ENCODE measurements at regions not wholly inside any gene's neighbourhood (a gene's known extent, or its start where the extent isn't known, plus 50 kb on each side); places are given as distances from the start of the nearest gene placed in this dataset.

- ChIA-PET CTCF (interaction anchor here (0.6 kb wide), 1 partner anchor 1899 kb away, joined by 3 read pairs; no protein-coding TSS in a partner anchor), POLR2A (no interaction called here)
- DNase-seq (ENCODE audit: low read depth): no peak
Observed at GRCh38 chr5:108515517-108516105, 133.7 kb upstream of the FBXL17 start.

GRCh38 chr5:108508979-108509378, 127.1 kb upstream of the FBXL17 start:
- no peaks in the 10 kb centered on the region for H3K36me3 ChIP-seq (ENCODE audit: control insufficient read depth, insufficient read depth, low read length)
- TF ChIP-seq CTCF (IDR thresholded peaks at IDR 0.05; ENCODE audit: insufficient read depth, low read depth, low read length): no peak
- DNase-seq (ENCODE audit: low read depth): no peak
- H3K27me3 ChIP-seq (ENCODE audit: control insufficient read depth, insufficient read depth, low read length): no peaks in the 10 kb centered on the region
- CTCF ChIA-PET: interaction anchor here (1.1 kb wide), 1 partner anchor 12 kb away, joined by 5 read pairs; no protein-coding TSS in a partner anchor
- H3K4me3 ChIP-seq (ENCODE audit: low read depth, low read length): no peak overlapping the region
- POLR2A ChIA-PET: no interaction called here

More at GRCh38 chr5:108515517-108516105, 133.7 kb upstream of the FBXL17 start:
- no peaks in the 10 kb centered on the region for H3K27me3 ChIP-seq (ENCODE audit: control insufficient read depth, insufficient read depth, low read length)
- no peak overlapping the region for H3K4me3 ChIP-seq (ENCODE audit: low read depth, low read length)
- no peak for TF ChIP-seq CTCF (IDR thresholded peaks at IDR 0.05; ENCODE audit: insufficient read depth, low read depth, low read length)
- H3K36me3 ChIP-seq (ENCODE audit: control insufficient read depth, insufficient read depth, low read length): no peaks in the 10 kb centered on the region

DNA sequence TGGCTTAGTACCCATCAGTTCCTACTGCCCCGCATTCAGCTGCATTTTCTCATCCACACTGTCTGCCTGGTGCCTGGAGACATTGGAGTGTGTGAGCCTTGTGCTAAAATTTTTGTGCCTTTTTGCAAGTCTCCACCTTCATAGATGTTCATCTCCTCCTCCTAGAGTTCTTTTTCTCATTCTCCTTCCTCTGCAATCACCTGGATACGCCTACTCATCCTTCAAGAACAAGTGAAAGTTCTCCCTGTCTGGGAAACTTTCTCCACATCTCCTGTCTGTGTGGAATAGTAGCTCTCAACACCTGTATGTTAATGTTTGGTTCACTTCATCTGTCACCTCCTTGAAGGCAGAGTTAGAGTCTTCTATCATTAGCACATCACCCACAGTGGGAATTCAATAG, 125.7 kb upstream of the FBXL17 start:
- no peaks in the 10 kb centered on the region for H3K27me3 ChIP-seq (ENCODE audit: control insufficient read depth, insufficient read depth, low read length)
- DNase-seq (ENCODE audit: low read depth): no peak
- no peak overlapping the region for H3K4me3 ChIP-seq (ENCODE audit: low read depth, low read length)
- H3K36me3 ChIP-seq (ENCODE audit: control insufficient read depth, insufficient read depth, low read length): no peaks in the 10 kb centered on the region
- ChIA-PET POLR2A (no interaction called here), CTCF (no interaction called here)
- TF ChIP-seq CTCF (IDR thresholded peaks at IDR 0.05; ENCODE audit: insufficient read depth, low read depth, low read length): no peak

GRCh38 chr5:108505608-108506007, 123.7 kb upstream of the FBXL17 start:
- no peak for TF ChIP-seq CTCF (IDR thresholded peaks at IDR 0.05; ENCODE audit: insufficient read depth, low read depth, low read length)
- Histone ChIP-seq H3K4me3 (ENCODE audit: low read depth, low read length) (no peak overlapping the region), H3K27me3 (ENCODE audit: control insufficient read depth, insufficient read depth, low read length) (no peaks in the 10 kb centered on the region), H3K36me3 (ENCODE audit: control insufficient read depth, insufficient read depth, low read length) (no peaks in the 10 kb centered on the region)
- CTCF ChIA-PET: no interaction called here
- no peak for DNase-seq (ENCODE audit: low read depth)
- POLR2A ChIA-PET: no interaction called here

GRCh38 chr5:108504974-108505373, 123.1 kb upstream of the FBXL17 start:
- ChIA-PET CTCF (no interaction called here), POLR2A (no interaction called here)
- Histone ChIP-seq H3K27me3 (ENCODE audit: control insufficient read depth, insufficient read depth, low read length) (no peaks in the 10 kb centered on the region), H3K36me3 (ENCODE audit: control insufficient read depth, insufficient read depth, low read length) (no peaks in the 10 kb centered on the region), H3K4me3 (ENCODE audit: low read depth, low read length) (no peak overlapping the region)
- DNase-seq (ENCODE audit: low read depth): no peak
- TF ChIP-seq CTCF (IDR thresholded peaks at IDR 0.05; ENCODE audit: insufficient read depth, low read depth, low read length): no peak
